GM18520 (cell line): ENCODE measurements at regions not wholly inside any gene's neighbourhood (a gene's known extent, or its start where the extent isn't known, plus 50 kb on each side); places are given as distances from the start of the nearest gene placed in this dataset.

Source experiments
- ATAC-seq: cut with Tn5 transposase; IDR thresholded peaks from one replicate; pipeline ENCODE4 v1.9.1; 2021; ENCODE audit not compliant: unreplicated experiment

GRCh38 chr22:47335958-47336357 lies 573.5 kb downstream of the TBC1D22A start:
- no peak for ATAC-seq

- ATAC-seq: no peak
Observed at GRCh38 chr22:47335460-47335859, 573.0 kb downstream of the TBC1D22A start.

DNA sequence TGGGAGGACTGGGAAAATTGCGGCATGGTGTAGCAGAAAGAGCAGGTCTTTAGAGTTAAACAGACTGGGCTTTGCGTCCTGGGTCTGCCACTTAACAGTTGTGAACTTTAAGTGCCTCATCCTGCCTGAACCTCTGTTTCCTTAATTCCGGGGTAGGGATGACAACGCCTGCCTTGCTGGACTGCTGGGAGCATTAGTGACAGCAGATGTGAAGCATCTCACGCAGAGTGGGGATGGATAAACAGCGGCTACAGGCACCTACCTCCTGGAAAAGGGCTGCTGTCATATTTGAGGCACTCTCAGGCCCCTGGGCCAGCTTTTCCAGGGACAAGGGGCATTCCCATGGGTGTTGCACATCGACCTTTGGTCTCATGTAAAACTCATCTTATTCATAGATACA lies 572.2 kb downstream of the TBC1D22A start:
- ATAC-seq: no peak

DNA sequence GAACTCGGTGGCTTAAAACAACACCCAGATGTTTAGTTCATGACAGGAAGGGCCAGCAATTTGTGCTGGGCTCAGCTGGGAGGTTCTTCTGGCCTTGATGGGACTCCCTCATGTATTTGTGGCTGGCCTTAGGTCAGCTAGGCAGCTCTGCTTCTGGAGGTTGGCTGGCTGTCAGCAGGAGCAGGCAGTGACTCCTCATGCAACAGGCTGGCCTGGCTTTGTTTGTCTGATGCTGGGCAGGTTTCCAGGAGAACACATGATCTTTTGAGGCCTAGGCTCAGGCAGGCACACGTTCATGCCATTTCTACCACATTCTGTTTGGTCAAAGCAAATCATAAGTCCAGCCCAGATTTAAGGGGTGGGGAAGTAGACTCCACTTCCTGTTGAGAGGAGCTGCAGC lies 571.2 kb downstream of the TBC1D22A start:
- no peak for ATAC-seq

DNA sequence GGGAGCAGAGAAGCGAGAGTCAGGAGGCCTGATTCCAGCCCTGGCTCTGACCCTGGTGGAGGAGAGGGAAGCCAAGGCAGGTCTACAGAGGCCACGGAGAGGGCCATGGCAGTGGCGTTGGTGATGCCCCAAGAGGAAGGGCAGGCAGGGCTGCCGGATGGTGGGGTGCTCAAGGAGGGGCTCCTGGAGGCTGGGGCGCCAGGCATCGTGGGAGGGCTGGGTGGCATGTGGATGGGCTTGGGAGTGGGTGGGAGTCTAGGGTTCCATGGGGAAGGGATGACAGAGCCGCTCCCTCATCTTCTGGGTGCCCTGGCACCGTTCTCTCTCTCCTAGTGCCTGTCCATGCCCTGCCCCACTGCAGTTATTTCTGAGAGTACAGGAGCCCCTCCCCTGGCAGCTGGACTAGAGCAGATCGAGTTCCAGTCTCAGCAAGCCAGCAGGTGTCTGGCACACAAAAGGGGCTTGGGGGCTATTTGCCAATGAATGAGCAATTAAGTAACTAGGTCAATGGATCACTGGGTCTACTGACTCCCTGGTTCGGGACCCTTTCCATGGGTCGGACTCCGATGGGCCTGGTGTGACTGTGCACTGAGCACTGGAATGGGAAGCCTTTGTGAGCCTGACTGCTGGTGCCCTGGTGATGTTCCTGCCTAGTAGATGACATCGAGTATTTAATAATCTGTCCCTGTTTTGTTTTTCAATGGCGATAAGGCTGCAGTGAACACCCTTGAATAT lies 570.0 kb downstream of the TBC1D22A start:
- ATAC-seq: no peak

DNA sequence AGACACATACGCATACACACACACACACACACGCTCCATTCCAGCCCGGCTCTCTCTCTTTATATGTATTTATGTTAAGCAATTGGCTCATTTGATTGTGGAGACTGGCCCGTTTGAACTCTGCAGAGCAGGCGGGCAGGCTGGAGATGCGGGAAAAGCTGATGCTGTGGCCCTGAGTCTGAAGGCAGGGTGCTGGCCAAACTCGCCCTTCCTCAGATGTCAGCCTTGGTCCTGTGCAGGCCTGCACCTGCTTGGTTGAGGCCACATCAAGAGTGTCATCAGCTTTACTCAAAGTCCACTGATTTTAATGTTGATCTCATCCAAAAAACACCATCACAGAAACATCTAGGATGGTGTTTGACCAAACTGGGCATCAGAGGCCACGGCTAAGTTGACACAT lies 569.3 kb downstream of the TBC1D22A start:
- no peak for ATAC-seq

- ATAC-seq: no peak
Observed at GRCh38 chr22:47329727-47330650, 567.5 kb downstream of the TBC1D22A start.

GRCh38 chr22:47328550-47329243 lies 566.2 kb downstream of the TBC1D22A start:
- no peak for ATAC-seq

DNA sequence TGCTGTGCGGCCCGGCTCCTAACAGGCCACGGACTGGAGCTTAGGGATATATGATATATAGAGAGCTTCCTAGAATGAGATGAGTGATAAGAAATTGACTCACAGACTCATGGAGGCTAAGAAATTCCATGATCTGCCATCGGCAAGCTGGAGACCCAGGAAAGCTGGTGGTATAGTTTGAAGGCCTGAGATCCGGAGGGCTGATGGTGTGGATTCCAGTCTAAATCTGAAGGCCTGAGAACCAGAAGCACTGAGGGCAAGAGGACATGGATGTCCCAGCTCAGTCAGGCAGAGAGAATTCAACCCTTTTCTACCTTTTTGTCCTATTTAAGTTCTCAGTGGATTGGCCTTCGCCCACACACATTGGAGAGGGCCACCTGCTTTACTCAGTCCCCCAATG lies 564.8 kb downstream of the TBC1D22A start:
- ATAC-seq: no peak

DNA sequence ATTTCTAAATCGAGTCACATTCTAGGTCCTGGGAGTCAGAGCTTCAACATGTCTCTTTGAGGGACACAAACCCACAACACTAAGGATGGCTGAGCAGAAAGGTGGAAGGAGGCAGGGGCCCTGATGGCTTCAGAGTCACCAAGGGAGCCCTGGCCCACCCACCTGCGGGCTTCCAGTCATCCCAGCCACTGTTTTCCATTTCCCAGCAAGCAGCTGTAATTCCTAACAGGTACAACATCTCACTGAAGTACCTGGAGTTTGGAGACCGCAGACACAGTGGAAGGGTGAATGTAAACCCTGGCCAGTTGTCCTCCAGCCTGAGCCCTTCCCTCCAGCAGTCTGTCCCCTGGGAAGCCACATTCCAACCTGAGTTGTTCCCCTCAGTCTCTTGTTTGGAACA lies 562.8 kb downstream of the TBC1D22A start:
- no peak for ATAC-seq

- no peak for ATAC-seq
Observed at GRCh38 chr22:47324435-47324990, 562.1 kb downstream of the TBC1D22A start.

DNA sequence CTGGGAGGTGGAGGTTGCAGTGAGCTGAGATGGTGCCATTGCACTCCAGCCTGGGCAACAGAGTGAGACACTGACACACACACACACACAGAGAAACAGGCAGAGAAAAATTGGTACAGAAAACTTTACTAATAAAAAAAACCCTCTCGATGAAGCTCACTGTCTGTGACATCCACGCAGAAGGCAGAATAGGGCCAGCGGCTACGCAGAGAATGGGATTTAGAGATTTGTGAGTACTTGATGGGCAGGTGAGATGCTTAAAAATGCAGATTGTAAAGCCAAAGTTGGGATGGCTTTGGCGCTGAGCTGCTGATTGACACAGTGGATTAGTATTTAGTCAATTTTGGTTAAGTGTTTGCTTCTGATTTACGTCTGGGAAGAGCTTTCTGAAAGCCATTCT lies 561.1 kb downstream of the TBC1D22A start:
- no peak for ATAC-seq

GRCh38 chr22:47322854-47323253 lies 560.4 kb downstream of the TBC1D22A start:
- ATAC-seq: no peak

DNA sequence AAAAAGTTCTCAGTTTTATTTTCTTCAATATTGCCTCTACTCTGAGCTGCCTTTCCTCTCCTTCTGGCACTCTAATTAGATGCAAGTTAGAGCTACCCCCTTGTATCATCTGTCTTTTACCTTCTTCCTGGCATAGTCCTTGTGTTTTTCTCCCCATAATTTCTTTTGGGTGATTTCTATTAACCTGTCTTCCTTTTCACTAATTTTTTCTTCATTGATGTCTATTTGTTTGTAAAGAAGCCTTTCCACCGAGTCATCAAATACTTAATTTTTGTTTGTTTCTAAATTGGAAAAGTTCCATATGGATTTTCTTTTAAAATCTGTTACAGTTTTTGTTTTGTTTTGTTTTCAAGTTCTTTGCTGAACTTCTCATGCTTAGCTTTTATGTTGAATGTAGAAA lies 558.1 kb downstream of the TBC1D22A start:
- no peak for ATAC-seq

GRCh38 chr22:47318041-47318737 lies 555.7 kb downstream of the TBC1D22A start:
- no peak for ATAC-seq

GRCh38 chr22:47315862-47316419 lies 553.5 kb downstream of the TBC1D22A start:
- no peak for ATAC-seq

DNA sequence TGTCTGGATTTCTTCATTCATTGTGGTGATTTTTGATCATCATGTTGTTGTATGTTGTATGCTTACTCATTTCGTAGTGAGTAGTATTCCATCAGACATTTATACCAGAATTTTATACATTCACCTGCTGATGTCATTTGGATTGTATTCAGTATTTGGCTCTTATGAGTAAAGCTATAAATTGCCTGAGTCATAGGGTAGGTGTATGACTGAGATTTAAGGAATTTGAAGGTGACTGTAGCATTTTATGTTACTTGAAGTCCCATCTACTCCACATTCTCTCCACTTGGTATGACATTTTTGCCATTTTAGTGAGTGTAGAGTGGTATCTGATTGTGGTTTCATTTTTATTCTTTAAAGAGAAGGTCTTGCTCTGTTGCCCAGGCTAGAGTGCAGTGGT lies 548.2 kb downstream of the TBC1D22A start:
- no peak for ATAC-seq

DNA sequence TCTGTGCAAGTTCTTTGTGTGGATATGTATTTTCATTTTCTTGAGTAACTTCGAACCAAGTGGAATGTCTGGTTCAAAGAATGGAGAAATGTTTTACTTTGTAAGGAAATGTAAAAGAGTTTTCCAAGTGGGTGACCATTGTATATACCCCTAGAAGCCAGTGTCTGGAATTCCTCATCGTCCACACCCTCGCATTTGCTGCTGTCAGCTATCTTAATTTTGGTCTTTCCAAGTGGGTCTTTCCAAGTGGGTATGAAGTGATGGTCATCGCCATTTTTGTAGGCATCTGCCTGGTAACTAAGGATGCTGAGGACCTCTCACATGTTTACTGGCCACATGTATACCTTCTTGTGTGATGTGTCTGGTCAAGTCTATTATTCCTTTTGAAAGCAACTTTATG lies 547.5 kb downstream of the TBC1D22A start:
- ATAC-seq: no peak

DNA sequence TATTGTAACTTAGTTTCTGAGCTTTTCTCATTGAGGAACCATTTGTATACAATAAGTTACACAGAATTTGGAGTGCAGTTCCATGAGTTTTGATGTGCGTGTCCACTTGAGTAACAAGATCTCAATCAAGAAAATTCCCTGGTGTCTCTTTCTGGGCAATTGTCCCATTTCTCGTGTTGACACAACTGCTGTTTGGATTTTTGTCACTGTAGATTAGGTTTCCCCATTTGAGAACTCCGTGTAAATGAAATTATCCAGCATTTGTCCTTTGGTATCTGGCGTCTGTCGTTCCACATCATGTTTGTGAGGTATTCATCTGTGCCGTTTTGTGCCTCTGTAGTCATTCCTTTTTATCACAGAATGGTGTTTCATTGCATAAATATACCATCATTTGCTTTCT lies 547.0 kb downstream of the TBC1D22A start:
- ATAC-seq: no peak

GRCh38 chr22:47308886-47309285 lies 546.4 kb downstream of the TBC1D22A start:
- no peak for ATAC-seq
